DOHH2 (cell line): ENCODE measurements at regions not wholly inside any gene's neighbourhood (a gene's known extent, or its start where the extent isn't known, plus 50 kb on each side); places are given as distances from the start of the nearest gene placed in this dataset.

Source experiments
- H3F3A ChIP-seq: fragments of 200-600 bp; sonication (generic), shearing (Covaris generic); 2 replicates; pipeline ENCODE4 v1.6.0; 2016; ENCODE audit warnings: antibody characterized with exemption, mild to moderate bottlenecking; ENCODE audit not compliant: control insufficient read depth, insufficient read depth
- H3K27ac ChIP-seq: fragments of 200-600 bp; sonication (generic); 2 replicates; pipeline ENCODE4 v1.5.1; 2014; ENCODE audit warnings: low read depth, mild to moderate bottlenecking, low read length, moderate library complexity
- H3K27me3 ChIP-seq: fragments of 200-600 bp; sonication (generic); 2 replicates; pipeline ENCODE4 v1.6.1; 2014; ENCODE audit warnings: mild to moderate bottlenecking, low read length, mixed read lengths; ENCODE audit not compliant: control insufficient read depth
- H3K36me3 ChIP-seq: fragments of 200-600 bp; sonication (generic); 2 replicates; pipeline ENCODE4 v1.6.1; 2014; ENCODE audit warnings: mild to moderate bottlenecking, low read length, moderate library complexity, mixed read lengths; ENCODE audit not compliant: control insufficient read depth
- H3K4me1 ChIP-seq: fragments of 200-600 bp; sonication (generic); 2 replicates; pipeline ENCODE4 v1.6.1; 2014; ENCODE audit warnings: mild to moderate bottlenecking, low read length, mixed read lengths; ENCODE audit not compliant: control insufficient read depth
- H3K4me2 ChIP-seq: fragments of 200-600 bp; sonication (generic); 2 replicates; pipeline ENCODE4 v1.6.0; 2014; ENCODE audit warnings: mild to moderate bottlenecking, low read length, moderate library complexity
- H3K4me3 ChIP-seq: fragments of 200-600 bp; sonication (generic); 2 replicates; pipeline ENCODE4 v1.5.1; 2014; ENCODE audit warnings: mild to moderate bottlenecking, low read length, mixed read lengths
- H3K79me2 ChIP-seq: fragments of 200-600 bp; sonication (generic); 2 replicates; pipeline ENCODE4 v1.6.1; 2014; ENCODE audit warnings: mild to moderate bottlenecking, low read length, mixed read lengths; ENCODE audit not compliant: control insufficient read depth
- H3K9me2 ChIP-seq: fragments of 200-600 bp; sonication (generic); replicated peaks from 2 replicates; pipeline ENCODE4 v1.6.1; 2014; ENCODE audit warnings: mild to moderate bottlenecking, low read length, mixed read lengths; ENCODE audit not compliant: control insufficient read depth
- H3K9me3 ChIP-seq: fragments of 200-600 bp; sonication (generic); 2 replicates; pipeline ENCODE4 v1.6.1; 2014; ENCODE audit warnings: antibody characterized with exemption, low read length, mixed read lengths; ENCODE audit not compliant: control insufficient read depth, insufficient read depth
- H4K20me1 ChIP-seq: fragments of 200-600 bp; sonication (generic); 2 replicates; pipeline ENCODE4 v1.6.0; 2014; ENCODE audit warnings: low read depth, mild to moderate bottlenecking, antibody characterized with exemption, low read length, moderate library complexity; ENCODE audit not compliant: control insufficient read depth, insufficient read depth
- EZH2phosphoT487 ChIP-seq: fragments of 200-600 bp; sonication (generic); IDR thresholded peaks from 2 replicates; pipeline ENCODE4 v1.6.1; 2017; ENCODE audit warnings: borderline replicate concordance, mild to moderate bottlenecking, antibody characterized with exemption, low read length, moderate library complexity, mixed read lengths
- TF ChIP-seq, protein P1 (sequence below): fragments of 200-600 bp; sonication (generic); IDR thresholded peaks from one replicate; pipeline ENCODE4 v1.5.1; 2014; ENCODE audit warnings: antibody characterized with exemption, mild to moderate bottlenecking, low read depth, low read length; ENCODE audit not compliant: poor library complexity, severe bottlenecking

DNA sequence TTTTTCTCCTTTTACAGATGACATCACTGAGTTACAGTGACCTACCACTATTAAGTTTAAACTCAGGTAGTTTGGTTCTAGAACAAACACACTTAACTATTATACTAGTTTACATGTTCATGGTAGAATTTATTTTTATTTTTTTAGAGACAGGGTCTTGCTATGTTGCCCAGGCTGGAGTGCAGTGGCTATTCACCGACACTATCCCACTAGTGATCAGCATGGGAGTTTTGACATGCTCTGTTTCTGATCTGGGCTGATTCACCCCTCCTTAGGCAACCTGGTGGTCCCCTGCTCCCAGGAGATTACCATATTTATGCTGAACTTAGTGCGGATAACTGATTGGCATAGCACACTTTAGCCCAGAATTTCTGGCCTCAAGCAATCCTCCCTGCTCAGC, 66.4 kb upstream of the LTA4H start:
- H3K4me3 ChIP-seq, result no peak overlapping the region

GRCh38 chr12:96103067-96103644, 67.8 kb upstream of the LTA4H start:
- H3K27me3 ChIP-seq, result no peaks in the 10 kb centered on the region
- H3K79me2 ChIP-seq, result no peaks in the 10 kb centered on the region
- no peak for TF ChIP-seq EZH2phosphoT487
- TF ChIP-seq, protein P1, sequence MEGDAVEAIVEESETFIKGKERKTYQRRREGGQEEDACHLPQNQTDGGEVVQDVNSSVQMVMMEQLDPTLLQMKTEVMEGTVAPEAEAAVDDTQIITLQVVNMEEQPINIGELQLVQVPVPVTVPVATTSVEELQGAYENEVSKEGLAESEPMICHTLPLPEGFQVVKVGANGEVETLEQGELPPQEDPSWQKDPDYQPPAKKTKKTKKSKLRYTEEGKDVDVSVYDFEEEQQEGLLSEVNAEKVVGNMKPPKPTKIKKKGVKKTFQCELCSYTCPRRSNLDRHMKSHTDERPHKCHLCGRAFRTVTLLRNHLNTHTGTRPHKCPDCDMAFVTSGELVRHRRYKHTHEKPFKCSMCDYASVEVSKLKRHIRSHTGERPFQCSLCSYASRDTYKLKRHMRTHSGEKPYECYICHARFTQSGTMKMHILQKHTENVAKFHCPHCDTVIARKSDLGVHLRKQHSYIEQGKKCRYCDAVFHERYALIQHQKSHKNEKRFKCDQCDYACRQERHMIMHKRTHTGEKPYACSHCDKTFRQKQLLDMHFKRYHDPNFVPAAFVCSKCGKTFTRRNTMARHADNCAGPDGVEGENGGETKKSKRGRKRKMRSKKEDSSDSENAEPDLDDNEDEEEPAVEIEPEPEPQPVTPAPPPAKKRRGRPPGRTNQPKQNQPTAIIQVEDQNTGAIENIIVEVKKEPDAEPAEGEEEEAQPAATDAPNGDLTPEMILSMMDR, result no peak
- peaks cover 72% of the 10 kb centered on the region for H3K4me1 ChIP-seq
- no peaks in the 10 kb centered on the region for H4K20me1 ChIP-seq
- peak overlapping the region; percentile 37 for H3K4me3 ChIP-seq
- peak overlapping the region; percentile 48 for H3K4me2 ChIP-seq
- peaks cover 18% of the 10 kb centered on the region for H3F3A ChIP-seq
- H3K27ac ChIP-seq, result no peak overlapping the region
- H3K36me3 ChIP-seq, result no peaks in the 10 kb centered on the region
- H3K9me2 ChIP-seq, result no peaks in the 10 kb centered on the region
- no peaks in the 10 kb centered on the region for H3K9me3 ChIP-seq

More for the DNA sequence above, 66.4 kb upstream of the LTA4H start:
- H4K20me1 ChIP-seq, result no peaks in the 10 kb centered on the region
- peaks cover 62% of the 10 kb centered on the region for H3K4me1 ChIP-seq
- TF ChIP-seq EZH2phosphoT487, result no peak
- TF ChIP-seq, protein P1, result no peak
- no peaks in the 10 kb centered on the region for H3K9me2 ChIP-seq
- no peaks in the 10 kb centered on the region for H3K9me3 ChIP-seq
- H3K27me3 ChIP-seq, result no peaks in the 10 kb centered on the region
- H3K27ac ChIP-seq, result no peak overlapping the region
- H3K36me3 ChIP-seq, result no peaks in the 10 kb centered on the region
- no peaks in the 10 kb centered on the region for H3K79me2 ChIP-seq
- H3F3A ChIP-seq, result peaks cover 15% of the 10 kb centered on the region
- H3K4me2 ChIP-seq, result no peak overlapping the region

DNA sequence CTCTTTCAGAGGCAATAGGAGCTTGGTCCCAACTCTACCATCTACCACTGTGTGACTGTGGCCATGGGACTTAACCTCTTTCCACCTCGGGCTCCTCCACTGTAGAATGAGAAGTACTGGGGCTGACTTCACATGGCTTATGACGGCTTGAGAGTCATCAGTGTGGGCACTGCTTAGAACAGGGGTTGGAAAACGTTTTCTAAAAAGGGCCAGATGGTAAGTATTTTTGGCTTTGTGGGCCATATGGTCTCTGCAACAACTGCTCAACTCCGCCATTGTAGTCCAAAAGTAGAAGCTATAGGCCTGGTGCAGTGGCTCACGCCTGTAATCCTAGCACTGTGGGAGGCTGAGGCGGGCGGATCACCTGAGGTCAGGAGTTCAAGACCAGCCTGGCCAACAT, 69.2 kb upstream of the LTA4H start:
- Histone ChIP-seq H3K4me1 (peaks cover 76% of the 10 kb centered on the region), H3K36me3 (no peaks in the 10 kb centered on the region), H3K4me3 (no peak overlapping the region), H3K9me2 (no peaks in the 10 kb centered on the region), H3K4me2 (no peak overlapping the region), H3F3A (peaks cover 19% of the 10 kb centered on the region), H3K27ac (no peak overlapping the region), H3K9me3 (no peaks in the 10 kb centered on the region), H3K27me3 (no peaks in the 10 kb centered on the region), H4K20me1 (no peaks in the 10 kb centered on the region), H3K79me2 (no peaks in the 10 kb centered on the region)
- TF ChIP-seq, protein P1, result no peak
- no peak for TF ChIP-seq EZH2phosphoT487
